ENCODE measurements at regions not wholly inside any gene's neighbourhood (a gene's known extent, or its start where the extent isn't known, plus 50 kb on each side); places are given as distances from the start of the nearest gene placed in this dataset.

DNA sequence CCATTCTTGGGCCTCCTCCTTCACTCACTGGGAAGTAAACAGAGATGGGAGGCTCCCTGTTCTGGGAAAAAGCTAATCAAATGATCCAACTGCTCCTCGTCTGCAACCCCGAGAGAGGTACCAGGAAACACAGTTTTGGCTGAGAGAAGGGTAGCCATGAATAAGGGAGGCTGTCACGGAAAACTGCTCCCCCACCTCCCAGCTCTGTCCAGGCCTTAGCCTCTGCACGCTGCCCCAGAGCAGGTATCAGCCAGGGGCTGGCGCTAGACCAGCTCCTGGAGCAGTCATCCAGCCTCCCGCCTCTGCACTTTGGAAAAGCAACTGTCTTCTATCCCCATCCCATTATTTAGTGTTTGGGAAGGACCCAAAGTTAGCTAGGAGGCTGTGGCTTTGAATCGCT is 266.1 kb downstream of the NDUFS4 start:
- Mint-ChIP-seq H3K4me1 (no peaks in the 10 kb centered on the region), H3K9me3 (peaks cover 10% of the 10 kb centered on the region), H3K4me3 (no peak overlapping the region), H3K27ac (no peak overlapping the region), H3K27me3 (ENCODE audit: low read depth) (no peaks in the 10 kb centered on the region), H3K36me3 (no peaks in the 10 kb centered on the region)
- TF ChIP-seq, protein P1, sequence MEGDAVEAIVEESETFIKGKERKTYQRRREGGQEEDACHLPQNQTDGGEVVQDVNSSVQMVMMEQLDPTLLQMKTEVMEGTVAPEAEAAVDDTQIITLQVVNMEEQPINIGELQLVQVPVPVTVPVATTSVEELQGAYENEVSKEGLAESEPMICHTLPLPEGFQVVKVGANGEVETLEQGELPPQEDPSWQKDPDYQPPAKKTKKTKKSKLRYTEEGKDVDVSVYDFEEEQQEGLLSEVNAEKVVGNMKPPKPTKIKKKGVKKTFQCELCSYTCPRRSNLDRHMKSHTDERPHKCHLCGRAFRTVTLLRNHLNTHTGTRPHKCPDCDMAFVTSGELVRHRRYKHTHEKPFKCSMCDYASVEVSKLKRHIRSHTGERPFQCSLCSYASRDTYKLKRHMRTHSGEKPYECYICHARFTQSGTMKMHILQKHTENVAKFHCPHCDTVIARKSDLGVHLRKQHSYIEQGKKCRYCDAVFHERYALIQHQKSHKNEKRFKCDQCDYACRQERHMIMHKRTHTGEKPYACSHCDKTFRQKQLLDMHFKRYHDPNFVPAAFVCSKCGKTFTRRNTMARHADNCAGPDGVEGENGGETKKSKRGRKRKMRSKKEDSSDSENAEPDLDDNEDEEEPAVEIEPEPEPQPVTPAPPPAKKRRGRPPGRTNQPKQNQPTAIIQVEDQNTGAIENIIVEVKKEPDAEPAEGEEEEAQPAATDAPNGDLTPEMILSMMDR (IDR thresholded peaks at IDR 0.05; ENCODE audit: unreplicated experiment), result no peak
- DNase-seq (ENCODE audit: low spot score in 2 of 2, unreplicated experiment in 2 of 2), result no peak

DNA sequence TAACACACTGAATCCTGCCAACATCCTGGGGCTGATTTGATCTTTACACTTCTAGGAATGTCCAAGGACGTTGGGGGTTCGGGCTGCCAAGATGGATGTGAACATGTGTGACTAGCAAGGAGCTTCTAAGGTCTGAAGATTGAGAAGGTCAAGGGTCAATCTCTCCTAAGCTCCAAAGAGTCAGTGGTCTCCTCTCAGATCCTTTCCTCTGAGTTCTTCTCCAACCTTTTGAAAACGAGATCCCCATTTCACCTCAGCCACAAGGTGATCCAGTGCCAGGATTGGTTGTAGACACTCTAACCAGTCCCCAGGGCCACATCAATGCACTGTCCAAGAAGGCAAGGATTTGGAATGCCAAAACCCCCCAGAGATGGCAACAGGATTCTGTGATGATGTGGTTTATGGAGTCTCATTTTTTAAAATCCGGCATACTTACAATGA is 266.8 kb downstream of the NDUFS4 start:
- no peaks in the 10 kb centered on the region for H3K27me3 Mint-ChIP-seq (ENCODE audit: low read depth)
- no peaks in the 10 kb centered on the region for H3K36me3 Mint-ChIP-seq
- TF ChIP-seq, protein P1 (IDR thresholded peaks at IDR 0.05; ENCODE audit: unreplicated experiment), result no peak
- no peak overlapping the region for H3K4me3 Mint-ChIP-seq
- DNase-seq (ENCODE audit: low spot score in 2 of 2, unreplicated experiment in 2 of 2), result no peak
- no peak overlapping the region for H3K27ac Mint-ChIP-seq
- no peaks in the 10 kb centered on the region for H3K4me1 Mint-ChIP-seq
- H3K9me3 Mint-ChIP-seq, result peaks cover 11% of the 10 kb centered on the region

DNA sequence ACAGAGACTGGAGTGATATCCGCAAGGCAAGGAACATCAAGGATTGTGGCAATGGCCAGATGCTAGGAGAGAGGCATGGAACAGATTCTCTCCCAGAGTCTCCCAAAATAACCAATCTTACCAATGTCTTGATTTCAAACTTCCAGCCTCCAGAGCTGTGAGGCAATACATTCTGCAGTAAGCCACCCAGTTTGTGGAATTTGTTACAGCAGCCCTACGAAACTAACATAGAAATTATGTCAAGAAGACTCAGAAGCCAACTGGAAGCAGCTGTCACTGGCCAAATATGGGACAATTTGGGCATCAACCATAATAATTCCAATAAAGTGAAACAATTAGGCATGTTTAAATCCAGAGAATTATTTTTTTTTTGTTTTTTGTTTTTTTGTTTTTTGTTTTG is 271.1 kb downstream of the NDUFS4 start:
- TF ChIP-seq, protein P1 (IDR thresholded peaks at IDR 0.05; ENCODE audit: unreplicated experiment), result no peak
- Mint-ChIP-seq H3K27ac (no peak overlapping the region), H3K4me3 (no peak overlapping the region), H3K36me3 (no peaks in the 10 kb centered on the region), H3K27me3 (ENCODE audit: low read depth) (no peaks in the 10 kb centered on the region), H3K4me1 (no peaks in the 10 kb centered on the region), H3K9me3 (peaks cover 11% of the 10 kb centered on the region)
- no peak for DNase-seq (ENCODE audit: low spot score in 2 of 2, unreplicated experiment in 2 of 2)
